NCI-H146 treated with DMSO at 0.1 percent for 48 hours (cell line): ENCODE measurements at regions not wholly inside any gene's neighbourhood (a gene's known extent, or its start where the extent isn't known, plus 50 kb on each side); places are given as distances from the start of the nearest gene placed in this dataset.

Experiments used
- DNase-seq: peaks from one replicate; lab custom pipeline; 2025; ENCODE audit not compliant: unreplicated experiment; lab: John Stamatoyannopoulos, UW

- DNase-seq = no peak
Observed at GRCh38 chr2:104501929-104502328, 352.0 kb upstream of the POU3F3 start.

GRCh38 chr2:104502901-104503300 is 351.0 kb upstream of the POU3F3 start:
- no peak for DNase-seq

GRCh38 chr2:104504331-104505073 is 349.4 kb upstream of the POU3F3 start:
- no peak for DNase-seq

GRCh38 chr2:104518256-104518655 is 335.7 kb upstream of the POU3F3 start:
- DNase-seq = no peak

GRCh38 chr2:104521247-104521646 is 332.7 kb upstream of the POU3F3 start:
- DNase-seq = no peak

- no peak for DNase-seq
Observed at GRCh38 chr2:104523921-104524320, 330.0 kb upstream of the POU3F3 start.

GRCh38 chr2:104528101-104528500 is 325.8 kb upstream of the POU3F3 start:
- no peak for DNase-seq

GRCh38 chr2:104531122-104531521 is 322.8 kb upstream of the POU3F3 start:
- no peak for DNase-seq

GRCh38 chr2:104537116-104537515 is 316.8 kb upstream of the POU3F3 start:
- DNase-seq = no peak

- no peak for DNase-seq
Observed at GRCh38 chr2:104538077-104538476, 315.8 kb upstream of the POU3F3 start.

- no peak for DNase-seq
Observed at GRCh38 chr2:104539649-104540048, 314.3 kb upstream of the POU3F3 start.

- no peak for DNase-seq
Observed at GRCh38 chr2:104545055-104545454, 308.9 kb upstream of the POU3F3 start.

- DNase-seq = no peak
Observed at GRCh38 chr2:104546537-104546936, 307.4 kb upstream of the POU3F3 start.

GRCh38 chr2:104547221-104547620 is 306.7 kb upstream of the POU3F3 start:
- no peak for DNase-seq

- DNase-seq = no peak
Observed at GRCh38 chr2:104561251-104561650, 292.7 kb upstream of the POU3F3 start.

GRCh38 chr2:104562537-104562936 is 291.4 kb upstream of the POU3F3 start:
- DNase-seq = no peak

- no peak for DNase-seq
Observed at GRCh38 chr2:104563398-104563996, 290.4 kb upstream of the POU3F3 start.

- DNase-seq = no peak
Observed at GRCh38 chr2:104568247-104568646, 285.7 kb upstream of the POU3F3 start.

GRCh38 chr2:104570259-104570658 is 283.7 kb upstream of the POU3F3 start:
- no peak for DNase-seq

- no peak for DNase-seq
Observed at GRCh38 chr2:104572834-104573233, 281.1 kb upstream of the POU3F3 start.

GRCh38 chr2:104574367-104574766 is 279.5 kb upstream of the POU3F3 start:
- no peak for DNase-seq

- DNase-seq = no peak
Observed at GRCh38 chr2:104577143-104577542, 276.8 kb upstream of the POU3F3 start.

- DNase-seq = no peak
Observed at GRCh38 chr2:104582471-104582870, 271.4 kb upstream of the POU3F3 start.
